Effector CD8-positive, alpha-beta T cell (primary cell): ENCODE measurements at regions not wholly inside any gene's neighbourhood (a gene's known extent, or its start where the extent isn't known, plus 50 kb on each side); places are given as distances from the start of the nearest gene placed in this dataset.

ENCODE experiments used
- DNase-seq: peaks from one replicate; lab custom pipeline; 2025; lab: John Stamatoyannopoulos, UW

GRCh38 chr6:137758661-137759060 lies 108.4 kb upstream of the TNFAIP3 start:
- DNase-seq, result no peak

- DNase-seq, result no peak
Observed at GRCh38 chr6:137759624-137760023, 107.4 kb upstream of the TNFAIP3 start.

GRCh38 chr6:137761072-137761471 lies 106.0 kb upstream of the TNFAIP3 start:
- no peak for DNase-seq

GRCh38 chr6:137761487-137761886 lies 105.6 kb upstream of the TNFAIP3 start:
- no peak for DNase-seq

- DNase-seq, result no peak
Observed at GRCh38 chr6:137762168-137763090, 104.6 kb upstream of the TNFAIP3 start.

GRCh38 chr6:137763436-137763835 lies 103.6 kb upstream of the TNFAIP3 start:
- no peak for DNase-seq

GRCh38 chr6:137763886-137764285 lies 103.2 kb upstream of the TNFAIP3 start:
- DNase-seq, result no peak

- no peak for DNase-seq
Observed at GRCh38 chr6:137764464-137764863, 102.6 kb upstream of the TNFAIP3 start.

GRCh38 chr6:137765059-137765458 lies 102.0 kb upstream of the TNFAIP3 start:
- no peak for DNase-seq

GRCh38 chr6:137766596-137767370 lies 100.3 kb upstream of the TNFAIP3 start:
- DNase-seq, result no peak

- no peak for DNase-seq
Observed at GRCh38 chr6:137767465-137767864, 99.6 kb upstream of the TNFAIP3 start.

GRCh38 chr6:137767911-137768690 lies 99.0 kb upstream of the TNFAIP3 start:
- DNase-seq, result no peak

GRCh38 chr6:137768935-137769334 lies 98.1 kb upstream of the TNFAIP3 start:
- no peak for DNase-seq

- no peak for DNase-seq
Observed at GRCh38 chr6:137769797-137770362, 97.2 kb upstream of the TNFAIP3 start.

GRCh38 chr6:137772541-137773250 lies 94.4 kb upstream of the TNFAIP3 start:
- no peak for DNase-seq

GRCh38 chr6:137775227-137775626 lies 91.8 kb upstream of the TNFAIP3 start:
- no peak for DNase-seq

GRCh38 chr6:137775720-137776119 lies 91.3 kb upstream of the TNFAIP3 start:
- no peak for DNase-seq

- no peak for DNase-seq
Observed at GRCh38 chr6:137776256-137776655, 90.8 kb upstream of the TNFAIP3 start.

GRCh38 chr6:137776786-137777686 lies 90.0 kb upstream of the TNFAIP3 start:
- no peak for DNase-seq

GRCh38 chr6:137777687-137778075 lies 89.4 kb upstream of the TNFAIP3 start:
- DNase-seq, result no peak
